HG03439 (cell line): ENCODE measurements at regions not wholly inside any gene's neighbourhood (a gene's known extent, or its start where the extent isn't known, plus 50 kb on each side); places are given as distances from the start of the nearest gene placed in this dataset.

ENCODE experiments used
- ATAC-seq: cut with Tn5 transposase; IDR thresholded peaks from one replicate; pipeline ENCODE4 v1.9.1; 2021; ENCODE audit warnings: mild to moderate bottlenecking, moderate library complexity; ENCODE audit not compliant: unreplicated experiment

- ATAC-seq, result no peak
These were observed 201.2 kb upstream of the PRKCQ start for GRCh38 chr10:6781133-6781770.

DNA sequence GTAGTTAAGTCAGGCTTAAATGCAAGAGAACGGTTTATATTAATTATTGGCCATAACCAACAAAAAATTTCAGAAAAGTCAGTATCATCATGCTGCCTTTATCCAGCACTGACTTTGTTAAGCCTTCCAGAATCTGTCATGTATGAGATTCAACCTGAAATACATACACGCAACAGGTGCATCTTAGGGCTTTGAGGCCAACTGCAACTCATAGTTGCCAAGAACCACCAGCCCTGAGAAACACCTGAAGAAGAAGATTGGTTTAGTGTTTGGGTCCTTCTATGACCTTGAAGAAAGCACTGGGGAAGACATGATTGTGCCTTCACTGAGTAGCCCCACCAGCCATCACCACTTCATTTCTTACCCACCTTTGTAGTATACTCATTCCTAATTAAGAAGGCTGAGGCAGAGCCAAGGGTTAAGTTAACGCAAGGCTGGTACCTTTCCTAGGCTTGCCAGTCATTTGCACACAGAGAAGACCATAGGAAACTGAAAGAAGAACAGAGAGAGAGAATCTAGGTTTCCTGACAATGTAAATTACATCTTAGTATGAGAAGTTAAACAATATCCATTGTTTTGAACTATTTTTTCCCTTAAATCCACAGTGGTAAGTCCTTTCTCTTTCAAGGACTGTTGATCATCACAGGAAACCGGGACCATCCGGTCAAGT is 200.1 kb upstream of the PRKCQ start:
- ATAC-seq, result no peak

DNA sequence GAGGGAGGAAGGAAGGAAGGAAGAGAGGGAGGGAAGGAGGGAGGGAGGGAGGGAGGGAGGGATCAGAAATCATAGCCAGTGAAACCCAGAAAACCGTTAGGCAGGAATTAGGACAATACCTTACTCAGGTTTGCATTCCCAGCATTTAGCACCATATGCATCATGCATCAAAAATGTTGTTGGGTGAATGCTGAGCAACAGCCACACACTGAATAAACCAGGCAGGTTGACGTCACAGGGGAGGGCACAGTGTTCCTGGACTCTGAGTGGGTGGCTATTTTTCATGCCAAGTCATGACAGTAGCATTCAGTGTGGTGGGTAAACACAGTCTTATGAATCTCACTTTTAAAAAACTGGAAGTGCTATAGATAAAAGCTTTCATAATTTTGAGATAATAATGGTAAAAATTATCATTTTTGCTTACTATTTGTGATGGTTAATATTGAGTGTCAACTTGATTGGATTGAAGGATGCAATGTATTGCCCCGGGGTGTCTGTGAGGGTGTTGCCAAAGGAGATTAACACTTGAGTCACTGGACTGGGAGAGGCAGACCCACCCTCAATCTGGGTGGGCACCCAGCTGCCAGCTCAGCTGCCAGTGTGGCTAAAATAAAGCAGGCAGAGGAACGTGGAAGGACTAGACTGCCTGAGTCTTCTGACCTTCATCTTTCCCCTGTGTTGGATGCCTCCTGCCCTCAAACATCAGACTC is 199.1 kb upstream of the PRKCQ start:
- ATAC-seq, result no peak

DNA sequence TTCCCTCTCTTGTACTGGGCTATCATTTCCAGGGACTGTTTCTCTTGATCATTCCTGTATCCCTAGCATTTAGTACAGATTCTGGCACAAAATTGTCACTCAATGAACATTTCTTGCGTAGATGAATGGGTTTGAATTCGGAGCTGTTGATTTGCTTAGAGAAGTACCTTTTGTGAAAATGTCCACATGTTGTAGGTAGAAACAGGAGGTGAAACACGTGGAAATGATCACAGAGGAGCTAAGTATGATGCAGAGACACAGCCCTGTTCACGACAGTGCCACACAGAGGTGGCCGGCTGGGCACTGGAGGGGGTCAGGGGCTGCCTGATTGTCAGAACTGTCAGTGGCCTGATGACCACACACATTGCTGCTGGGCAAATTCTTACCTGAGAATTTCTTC is 196.1 kb upstream of the PRKCQ start:
- no peak for ATAC-seq

DNA sequence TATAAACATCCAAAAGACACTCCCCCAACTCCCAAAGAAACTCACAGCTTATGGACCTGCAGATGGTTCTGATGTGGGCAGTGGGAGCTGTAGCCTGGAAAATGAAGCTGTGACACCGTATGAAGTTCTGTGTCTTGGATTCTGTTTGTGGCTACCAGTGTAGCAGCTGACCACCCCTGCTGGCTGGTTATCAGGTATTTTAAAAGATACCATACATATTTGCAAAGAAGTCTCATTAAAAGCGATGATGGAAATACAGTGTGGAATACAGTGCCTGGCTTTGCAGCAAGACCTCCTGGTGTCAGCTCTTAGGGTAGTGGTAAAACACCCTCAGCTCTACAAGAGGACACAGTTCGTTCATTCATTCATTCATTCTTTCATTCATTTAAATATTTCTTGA is 194.3 kb upstream of the PRKCQ start:
- ATAC-seq, result no peak

- ATAC-seq, result no peak
These were observed 191.3 kb upstream of the PRKCQ start for GRCh38 chr10:6771331-6771730.

DNA sequence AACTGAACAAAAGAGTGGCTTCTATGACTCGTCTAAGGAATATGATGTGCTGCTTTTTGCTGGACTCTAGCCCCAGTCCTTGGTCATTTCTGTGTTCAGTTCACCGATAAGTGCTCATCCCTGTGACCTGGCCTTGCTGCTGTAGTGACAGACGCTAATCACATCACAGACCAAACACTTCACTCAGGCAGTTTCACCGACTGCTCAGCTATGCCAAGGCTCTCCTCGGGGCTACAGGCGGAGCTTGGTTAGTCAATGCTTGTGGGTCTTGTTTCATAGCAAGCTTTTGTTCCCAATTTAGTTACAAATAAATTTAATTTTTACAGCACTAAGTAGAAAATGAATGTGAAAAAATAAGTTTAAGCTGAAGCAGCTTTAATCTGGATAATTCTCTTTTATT is 190.8 kb upstream of the PRKCQ start:
- ATAC-seq, result no peak

DNA sequence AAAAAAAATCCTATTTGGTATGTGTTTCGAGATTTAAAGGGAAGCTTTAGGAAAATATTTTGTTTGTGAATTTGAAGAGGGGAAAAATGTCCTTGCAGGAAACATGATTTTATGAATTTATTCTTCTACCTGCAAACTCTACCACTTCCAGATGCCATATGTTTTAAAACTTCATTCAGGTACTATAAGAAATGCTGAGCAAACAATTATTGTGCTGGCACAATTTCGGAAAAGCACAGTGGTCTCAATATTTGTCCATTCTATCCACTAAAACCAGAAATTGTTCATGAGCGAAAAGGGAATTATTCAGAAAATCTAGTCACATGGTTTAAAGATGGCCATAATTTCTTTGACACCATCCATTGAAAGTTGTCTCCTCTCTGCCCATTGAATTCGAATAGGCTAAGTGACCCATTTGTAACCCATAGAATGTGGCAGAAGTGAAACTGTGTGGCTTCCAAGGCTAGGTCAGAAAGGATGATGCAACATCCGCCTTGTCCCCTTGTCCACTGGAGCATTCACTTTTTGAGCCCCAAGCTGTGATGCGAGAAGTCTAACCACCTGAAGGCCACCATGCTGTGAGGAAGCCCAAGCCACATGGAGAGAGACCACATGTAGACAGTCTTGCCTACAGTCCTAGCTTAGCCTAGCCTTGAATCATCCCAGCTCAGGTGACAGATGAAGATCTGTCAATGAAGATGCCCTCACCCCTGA is 189.8 kb upstream of the PRKCQ start:
- ATAC-seq, result no peak

DNA sequence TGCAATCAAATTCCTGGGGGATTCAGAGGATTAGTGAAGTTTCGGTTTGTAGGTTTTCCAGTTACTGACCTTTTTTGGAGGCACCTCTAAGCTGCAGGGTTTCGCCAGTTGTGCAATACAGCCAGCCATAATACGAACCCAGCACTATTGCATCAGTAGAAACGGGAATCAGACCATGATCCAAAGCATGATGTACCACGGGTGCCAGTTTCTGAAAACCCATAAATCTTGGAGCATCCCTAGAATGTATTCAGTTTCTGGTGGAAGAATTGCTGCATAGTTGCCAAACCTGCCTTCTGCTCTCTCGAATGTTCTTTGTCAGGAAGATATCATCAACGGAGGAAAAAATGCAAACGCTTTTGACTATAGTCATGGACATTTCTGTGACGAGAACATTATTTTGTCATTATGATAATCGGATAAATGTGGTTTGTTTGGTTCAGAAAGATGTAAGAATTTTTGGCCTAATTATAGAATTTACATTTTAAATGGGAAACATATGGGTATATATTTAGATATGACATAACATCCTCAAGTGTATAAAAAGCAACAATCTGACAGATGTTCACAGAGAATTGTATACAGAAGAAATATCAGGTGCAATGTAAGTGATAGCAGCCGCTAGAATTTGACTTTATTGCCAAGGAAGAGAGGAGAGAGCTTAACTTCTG is 186.2 kb upstream of the PRKCQ start:
- ATAC-seq, result no peak

- no peak for ATAC-seq
These were observed 183.3 kb upstream of the PRKCQ start for GRCh38 chr10:6763423-6763822.

- no peak for ATAC-seq
These were observed 182.9 kb upstream of the PRKCQ start for GRCh38 chr10:6763001-6763400.

DNA sequence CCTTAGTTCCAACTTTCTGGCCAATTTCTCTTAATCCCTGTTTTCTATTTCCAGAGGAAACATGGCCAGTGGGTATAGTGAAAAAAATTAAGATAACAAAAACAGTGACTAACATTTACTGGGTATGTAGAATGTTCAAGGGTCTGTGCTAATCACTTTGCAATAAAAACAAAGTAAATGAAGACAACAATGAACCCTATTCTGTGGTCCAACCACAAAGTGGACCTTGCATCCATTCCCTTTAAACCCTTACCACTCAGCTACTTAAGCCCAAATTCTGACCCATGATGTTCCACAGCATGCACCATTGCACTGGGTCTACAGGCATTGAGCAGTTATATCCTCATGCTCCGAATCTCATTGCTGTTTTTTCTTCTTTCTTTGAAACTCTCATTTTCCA is 179.9 kb upstream of the PRKCQ start:
- ATAC-seq, result no peak

- ATAC-seq, result no peak
These were observed 177.1 kb upstream of the PRKCQ start for GRCh38 chr10:6757158-6757557.

DNA sequence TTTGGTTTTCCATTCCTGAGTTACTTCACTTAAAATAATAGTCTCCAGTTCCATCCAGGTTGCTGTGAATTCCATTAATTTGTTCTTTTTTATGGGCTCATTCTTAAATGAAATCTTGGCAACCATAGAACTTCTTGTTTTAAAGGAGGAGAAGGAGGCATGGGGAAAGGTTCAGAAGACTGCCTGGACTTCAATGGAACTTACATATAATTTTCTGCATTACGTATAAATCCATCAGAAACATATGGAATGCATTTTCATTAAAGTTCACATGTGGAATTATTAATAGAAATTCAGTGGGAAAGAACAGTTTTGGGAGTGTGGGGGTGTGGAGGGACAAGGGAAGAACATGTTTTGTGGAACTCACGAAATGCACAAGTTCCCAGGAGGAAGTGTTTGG is 176.6 kb upstream of the PRKCQ start:
- ATAC-seq, result no peak

- ATAC-seq, result peak; percentile 81
These were observed 175.8 kb upstream of the PRKCQ start for GRCh38 chr10:6755781-6756460.

- no peak for ATAC-seq
These were observed 173.6 kb upstream of the PRKCQ start for GRCh38 chr10:6753644-6754043.

- no peak for ATAC-seq
These were observed 171.3 kb upstream of the PRKCQ start for GRCh38 chr10:6751363-6751762.

- ATAC-seq, result no peak
These were observed 169.0 kb upstream of the PRKCQ start for GRCh38 chr10:6748981-6749635.

- ATAC-seq, result no peak
These were observed 168.0 kb upstream of the PRKCQ start for GRCh38 chr10:6748029-6748428.

DNA sequence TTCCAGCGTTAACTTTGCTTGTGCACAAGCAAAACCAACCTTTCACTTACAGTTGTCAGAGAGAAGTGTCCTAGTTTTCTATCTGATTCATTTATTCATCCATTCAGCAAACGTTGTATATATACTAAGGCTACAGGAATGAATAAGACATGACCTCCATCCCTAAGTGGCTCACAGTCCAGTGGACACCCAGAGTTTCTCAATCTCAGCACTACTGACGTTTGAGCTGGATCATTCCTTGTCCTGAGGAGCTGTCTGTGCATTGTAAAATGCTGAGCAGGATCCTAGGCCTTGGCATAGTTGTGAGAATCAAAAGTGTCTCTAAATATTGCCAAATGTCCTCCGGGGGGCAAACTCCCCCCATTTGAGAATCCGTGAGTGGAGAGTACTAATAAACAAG is 166.7 kb upstream of the PRKCQ start:
- ATAC-seq, result no peak
